ENCODE measurements at regions not wholly inside any gene's neighbourhood (a gene's known extent, or its start where the extent isn't known, plus 50 kb on each side); places are given as distances from the start of the nearest gene placed in this dataset.

GRCh38 chr15:29939404-29939803 is 117.1 kb upstream of the TJP1 start (continued):
- TF ChIP-seq ELF4 (CRISPR knock-in tag; IDR thresholded peaks at IDR 0.05; ENCODE audit: borderline replicate concordance): no peak

DNA sequence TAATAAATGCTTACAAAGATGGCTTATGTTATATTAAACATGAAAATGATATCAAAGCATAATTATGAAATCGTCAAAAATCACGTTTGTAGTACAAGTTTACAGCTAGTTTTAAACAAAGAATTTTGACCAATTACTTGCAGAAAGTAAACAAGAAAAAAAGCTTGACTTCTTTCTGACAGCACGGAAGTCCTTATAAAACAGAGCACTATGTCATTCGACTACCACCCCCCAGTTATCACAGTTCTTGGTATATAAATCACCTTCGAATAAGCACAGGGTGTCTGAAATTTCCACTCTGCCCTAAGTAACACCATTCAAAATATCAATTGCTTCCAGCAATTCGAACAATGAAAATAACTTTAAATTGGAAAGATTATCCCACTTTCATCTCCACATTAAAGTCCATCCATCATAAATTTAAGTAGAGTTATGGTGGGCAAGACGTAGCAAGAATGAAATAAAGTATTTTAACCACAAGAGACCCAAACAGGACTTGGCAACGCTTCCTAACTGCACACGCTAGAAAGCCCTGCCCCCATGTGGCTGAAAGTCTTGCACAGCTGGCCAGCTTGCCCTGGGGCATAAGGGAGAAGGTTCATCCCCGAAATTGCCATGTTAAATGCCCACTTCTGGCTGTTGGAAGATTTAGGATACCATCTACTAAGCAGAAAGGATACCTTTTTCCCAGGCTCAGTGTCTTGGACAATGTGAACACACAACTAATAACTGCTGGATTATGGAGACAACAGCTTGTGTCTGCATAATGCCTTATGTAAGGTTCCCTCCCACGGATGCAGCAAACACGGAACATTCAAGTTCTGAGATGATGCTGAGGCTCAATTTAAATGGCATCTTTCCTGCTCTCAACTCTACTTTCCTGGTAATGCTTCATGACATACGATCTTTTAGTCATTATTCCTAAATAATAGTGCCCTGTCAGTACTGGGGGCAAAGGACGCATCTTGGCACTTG is 116.4 kb upstream of the TJP1 start:
- no peaks in the 10 kb centered on the region for H3K36me3 ChIP-seq (replicated peaks in 1 of 2; ENCODE audit: control insufficient read depth in 1 of 2, insufficient read depth in 2 of 2, low read length in 2 of 2)
- H3K79me2 ChIP-seq (ENCODE audit: insufficient read depth, low read length): no peaks in the 10 kb centered on the region
- H3K27ac ChIP-seq (ENCODE audit: extremely low read length, insufficient read depth, low read length): no peak overlapping the region
- peak; percentile 10 for DNase-seq (ENCODE audit: low spot score)
- intact Hi-C loops (cut with micrococcal nuclease; ENCODE audit: unreplicated experiment) (no loop called here), in situ Hi-C loops (cut with HindIII; ENCODE audit: extremely low pct_ligation_motif_present, low pct_unique_long_range_greater_than_20kb) (no loop called here)
- no peak overlapping the region for H3K4me3 ChIP-seq (replicated peaks in 1 of 3; ENCODE audit: insufficient read depth in 1 of 3, low read depth in 2 of 3, low read length in 3 of 3)
- peaks cover 0 to 6% of the 10 kb centered on the region in 2 experiments; a peak in 1 of 5 replicates for H3K27me3 ChIP-seq (ENCODE audit: control insufficient read depth in 1 of 2, insufficient read depth in 2 of 2, low read length in 2 of 2)
- H3K9me3 ChIP-seq (ENCODE audit: low read length): no peaks in the 10 kb centered on the region
- ATAC-seq: peak; percentile 76
- H3K4me1 ChIP-seq (ENCODE audit: insufficient read depth, low read length): no peaks in the 10 kb centered on the region
- CTCF ChIA-PET (ENCODE audit: low intra/inter-chr PET ratio, low total read pairs): interaction anchor here (1.2 kb wide), 1 partner anchor 270 kb away, joined by 5 read pairs; no protein-coding TSS in a partner anchor
- 17% methylated on average over 14 of the region's 14 CpGs for WGBS (ENCODE audit: low lambda C conversion rate)
- H3K9ac ChIP-seq (ENCODE audit: insufficient read depth, low read depth, low read length): no peak overlapping the region
- no peak for FAIRE-seq
- H4K20me1 ChIP-seq (ENCODE audit: insufficient read depth, low read length): no peaks in the 10 kb centered on the region
- H2AFZ ChIP-seq (ENCODE audit: low read length): no peak overlapping the region
- no peak for TF ChIP-seq ZNF10 (CRISPR knock-in tag; IDR thresholded peaks at IDR 0.05; ENCODE audit: borderline replicate concordance, low read depth)
- 0 out of 2 replicates have a peak, but pooled peaks have one; percentile 8 for TF ChIP-seq SMC3 (IDR thresholded peaks at IDR 0.05; ENCODE audit: low read length)
- TF ChIP-seq CTCF (CRISPR knock-in tag; IDR thresholded peaks at IDR 0.05): peak; percentile 56
- peak; percentile 60 for TF ChIP-seq STAG1 (CRISPR knock-in tag; IDR thresholded peaks at IDR 0.05)
- no peak overlapping the region for H3K4me2 ChIP-seq (ENCODE audit: low read depth, low read length)
- no TSS peak for BruUV-seq (replicated peaks)
- POLR2A ChIA-PET: no interaction called here
